GM23338 (cell line): ENCODE measurements at regions not wholly inside any gene's neighbourhood (a gene's known extent, or its start where the extent isn't known, plus 50 kb on each side); places are given as distances from the start of the nearest gene placed in this dataset.

Source experiments
- CREB1 ChIP-seq: fragments of 250-450 bp; sonication (Bioruptor Pico); IDR thresholded peaks from 2 replicates; pipeline ENCODE4 v1.5.0; 2020; ENCODE audit warnings: low read depth, mild to moderate bottlenecking, moderate library complexity
- CTCF ChIP-seq, 2 experiments: fragments of 200-600 bp in 1 of 2; sonication (generic) in 1 of 2; conservative IDR thresholded peaks; 2 replicates each; pipeline versions ENCODE4 v1.5.1 to v1.6.1; 2016 to 2017; ENCODE audit warnings: antibody characterized with exemption in 2 of 2, low read depth in 2 of 2, mild to moderate bottlenecking in 2 of 2, moderate library complexity in 1 of 2
- EZH2phosphoT487 ChIP-seq: fragments of 200-600 bp; sonication (generic); IDR thresholded peaks from one replicate; pipeline ENCODE4 v1.8.1; 2018; ENCODE audit warnings: antibody characterized with exemption; ENCODE audit not compliant: unreplicated experiment
- POLR2AphosphoS5 ChIP-seq: IDR thresholded peaks from 2 replicates; pipeline ENCODE4 v1.6.1; 2016; ENCODE audit warnings: antibody characterized with exemption, low read depth
- ZNF114 ChIP-seq: fragments of 250-450 bp; sonication (Bioruptor Pico); IDR thresholded peaks from 2 replicates; pipeline ENCODE4 v1.5.0; 2020; ENCODE audit warnings: mild to moderate bottlenecking, moderate library complexity

DNA sequence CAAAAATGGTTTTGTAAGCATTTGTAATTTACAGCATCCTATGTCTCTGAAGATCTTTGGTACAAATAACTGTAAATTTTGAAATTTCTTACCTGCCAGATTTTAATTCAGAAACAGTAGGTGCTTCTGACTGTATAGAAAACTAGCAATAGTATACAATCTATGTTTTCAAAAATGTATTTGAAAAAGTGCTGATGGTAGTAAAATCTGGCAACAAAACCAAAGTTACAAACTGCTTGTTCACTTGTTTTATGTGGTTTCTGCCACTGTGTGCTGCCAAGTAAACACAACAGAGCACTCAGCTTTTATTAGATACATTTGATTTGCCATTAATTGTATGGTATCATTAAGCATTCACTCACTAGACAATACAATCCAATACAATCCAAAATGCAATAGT is 206.1 kb downstream of the CPE start:
- TF ChIP-seq CTCF (conservative IDR thresholded peaks at IDR 0.05; ENCODE audit: low read depth in 2 of 2) (no peak), CREB1 (CRISPR knock-in tag) (no peak), EZH2phosphoT487 (no peak), ZNF114 (CRISPR knock-in tag) (no peak), POLR2AphosphoS5 (no peak)
